K562 (cell line): ENCODE measurements at regions not wholly inside any gene's neighbourhood (a gene's known extent, or its start where the extent isn't known, plus 50 kb on each side); places are given as distances from the start of the nearest gene placed in this dataset.

ENCODE experiments used
- ATAC-seq: fragments of 200-7000 bp; cut with Tn5 transposase; 3 replicates; pipeline ENCODE4 v1.9.1; 2020; ENCODE audit warnings: moderate library complexity
- BruUV-seq: library from RNA; stranded (reverse); fragments of 400-500 nt; replicated peaks from 2 replicates; lab custom pipeline; 2021; lab: Mats Ljungman, UMichigan
- CTCF ChIA-PET: fragments of 300-600 bp; formaldehyde crosslinking; extraction: SDS; loops from one replicate; lab custom pipeline; 2021; ENCODE audit warnings: low intra/inter-chr PET ratio; lab: Yijun Ruan, JAX
- POLR2A ChIA-PET: fragments of 300-600, 350-650 bp; sonication (Branson Sonifier 250); formaldehyde crosslinking; extraction: SDS; loops from one replicate; lab custom pipeline; 2021; ENCODE audit warnings: antibody characterized with exemption, inconsistent platforms; lab: Yijun Ruan, JAX
- DNase-seq, 4 experiments: peaks; one replicate each; pipeline versions ENCODE4 v3.0.0 to v3.0.0-alpha.2; 2011 to 2018; ENCODE audit warnings: low spot score in 3 of 4, mixed read lengths in 3 of 4; ENCODE audit errors: extremely low read depth in 1 of 4
- FAIRE-seq: peaks from 2 replicates; lab custom pipeline; 2011; peaks lifted over from hg19 to GRCh38; lab: Jason Lieb, UNC
- H2AFZ ChIP-seq: 2 replicates; pipeline ENCODE4 v1.6.0; 2011; ENCODE audit warnings: low read depth, low read length, control low read depth, inconsistent platforms
- H3K27ac ChIP-seq: fragments of 200-600 bp; 3 replicates; pipeline ENCODE4 v1.8.0; 2011; ENCODE audit warnings: low read depth, mild to moderate bottlenecking, control low read depth, inconsistent platforms, low read length, moderate library complexity, mixed read lengths; ENCODE audit errors: extremely low read depth
- H3K27me3 ChIP-seq, 2 experiments: fragments of 300-600 bp in 1 of 2; 2 replicates in 1 of 2; 3 replicates in 1 of 2; pipeline versions ENCODE4 v1.6.0 to v1.8.0; 2011; ENCODE audit warnings: inconsistent platforms in 2 of 2, low read length in 2 of 2, mild to moderate bottlenecking in 1 of 2, mixed read lengths in 1 of 2, moderate library complexity in 1 of 2; ENCODE audit not compliant: control insufficient read depth in 2 of 2, insufficient read depth in 2 of 2
- H3K36me3 ChIP-seq: fragments of 300-600 bp; 3 replicates; pipeline ENCODE4 v1.8.0; 2011; ENCODE audit warnings: mild to moderate bottlenecking, low read length, inconsistent platforms; ENCODE audit not compliant: control insufficient read depth, insufficient read depth
- H3K4me1 ChIP-seq, 2 experiments: fragments of 200-600 bp in 1 of 2; replicated peaks in 1 of 2; 2 replicates in 1 of 2; 3 replicates in 1 of 2; pipeline versions ENCODE4 v1.5.1 to v1.8.0; 2011; ENCODE audit warnings: inconsistent platforms in 2 of 2, low read length in 2 of 2, mild to moderate bottlenecking in 1 of 2, mixed read lengths in 1 of 2, moderate library complexity in 1 of 2; ENCODE audit not compliant: control insufficient read depth in 2 of 2, insufficient read depth in 2 of 2
- H3K4me2 ChIP-seq: 2 replicates; pipeline ENCODE4 v1.6.1; 2011; ENCODE audit warnings: low read length, control low read depth, inconsistent platforms, mixed read lengths; ENCODE audit not compliant: insufficient read depth
- H3K4me3 ChIP-seq: fragments of 200-600 bp; sonication (generic), shearing (Covaris generic); 2 replicates; pipeline ENCODE4 v1.5.1; 2016; ENCODE audit warnings: control low read depth, inconsistent platforms
- H3K79me2 ChIP-seq: fragments of 200-600 bp; 3 replicates; pipeline ENCODE4 v1.8.0; 2011; ENCODE audit warnings: low read length, inconsistent platforms; ENCODE audit not compliant: control insufficient read depth, insufficient read depth
- H3K9ac ChIP-seq, 2 experiments: 2 replicates each; pipeline versions ENCODE4 v1.6.0 to v1.6.1; 2011; ENCODE audit warnings: low read depth in 2 of 2, low read length in 2 of 2, control low read depth in 1 of 2, inconsistent platforms in 1 of 2, mild to moderate bottlenecking in 1 of 2, mixed read lengths in 1 of 2; ENCODE audit not compliant: insufficient read depth in 1 of 2
- H3K9me1 ChIP-seq: one replicate; pipeline ENCODE4 v1.6.0; 2011; ENCODE audit warnings: inconsistent platforms, mild to moderate bottlenecking, low read length, moderate library complexity; ENCODE audit not compliant: control insufficient read depth, insufficient read depth
- H3K9me3 ChIP-seq: replicated peaks from 2 replicates; pipeline ENCODE4 v1.5.1; 2011; ENCODE audit warnings: low read depth, low read length, inconsistent platforms; ENCODE audit not compliant: control insufficient read depth, insufficient read depth
- H4K20me1 ChIP-seq: replicated peaks from 2 replicates; pipeline ENCODE4 v1.6.1; 2011; ENCODE audit warnings: low read length, inconsistent platforms, mixed read lengths; ENCODE audit not compliant: control insufficient read depth, insufficient read depth
- BRF2 ChIP-seq: IDR thresholded peaks from 3 replicates; pipeline ENCODE4 v1.6.1; 2011; ENCODE audit warnings: borderline replicate concordance, mild to moderate bottlenecking; ENCODE audit not compliant: insufficient read length, insufficient read depth
- EHMT2 ChIP-seq: fragments of 450-650 bp; IDR thresholded peaks from 2 replicates; pipeline ENCODE4 v1.6.1; 2018; ENCODE audit warnings: antibody characterized with exemption
- ETV1 ChIP-seq: fragments of 450-650 bp; conservative IDR thresholded peaks from 2 replicates; pipeline ENCODE4 v1.6.1; 2016; ENCODE audit warnings: missing genetic modification characterization, control low read depth, low read depth, missing compliant biosample characterization
- FOS ChIP-seq: IDR thresholded peaks from 3 replicates; pipeline ENCODE4 v1.6.1; 2011; ENCODE audit not compliant: insufficient read length; ENCODE audit errors: extremely low read depth
- KLF1 ChIP-seq: fragments of 450-650 bp; IDR thresholded peaks from 2 replicates; pipeline ENCODE4 v1.6.1; 2016; ENCODE audit warnings: missing genetic modification characterization, missing compliant biosample characterization
- MAFG ChIP-seq: fragments of 450-650 bp; conservative IDR thresholded peaks from 2 replicates; pipeline ENCODE4 v1.6.1; 2016; ENCODE audit warnings: missing genetic modification characterization, missing compliant biosample characterization
- NFIX ChIP-seq: fragments of 250-450 bp; sonication (Bioruptor Pico); IDR thresholded peaks from 2 replicates; pipeline ENCODE4 v1.4.0; 2020; ENCODE audit warnings: low read depth, mild to moderate bottlenecking, moderate library complexity
- NR1H2 ChIP-seq: sonication (generic); formaldehyde crosslinking; IDR thresholded peaks from 2 replicates; pipeline ENCODE4 v1.4.0; 2020; ENCODE audit warnings: mild to moderate bottlenecking, missing genetic modification reagents
- PKNOX1 ChIP-seq: fragments of 450-650 bp; IDR thresholded peaks from 2 replicates; pipeline ENCODE4 v1.6.1; 2016
- POLR3G ChIP-seq: IDR thresholded peaks from 2 replicates; pipeline ENCODE4 v1.6.1; 2011; ENCODE audit not compliant: insufficient read length, insufficient replicate concordance; ENCODE audit errors: extremely low read depth
- SMAD3 ChIP-seq: fragments of 450-650 bp; formaldehyde crosslinking; conservative IDR thresholded peaks from 2 replicates; pipeline ENCODE4 v1.4.0; 2020; ENCODE audit warnings: mild to moderate bottlenecking
- TAL1 ChIP-seq: fragments of 450-650 bp; IDR thresholded peaks from 2 replicates; pipeline ENCODE4 v1.6.1; 2016; ENCODE audit warnings: mild to moderate bottlenecking
- TCF15 ChIP-seq: fragments of 250-450 bp; sonication (Bioruptor Pico); IDR thresholded peaks from 2 replicates; pipeline ENCODE4 v1.8.0; 2022; ENCODE audit warnings: moderate library complexity, mild to moderate bottlenecking, inconsistent platforms
- ZNF143 ChIP-seq: sonication (generic); formaldehyde crosslinking; IDR thresholded peaks from 2 replicates; pipeline ENCODE4 v1.9.0; 2022; ENCODE audit warnings: mild to moderate bottlenecking, missing genetic modification reagents
- WGBS: fragments of 100-300 bp; shearing (Covaris generic); methylation state at CpG from one replicate; pipeline ENCODE4 v1.1.6; 2016; ENCODE audit warnings: low coverage, mixed read lengths; ENCODE audit not compliant: insufficient coverage; ENCODE audit errors: missing lambda C conversion rate; 5-methylcytosine and 5-hydroxymethylcytosine counted together
- in situ Hi-C: fragments of 300-500 bp; cut with MboI; formaldehyde crosslinking; loops from 4 replicates; pipeline ENCODE4 v1.15.0; 2018; ENCODE audit warnings: inconsistent platforms, mixed read lengths
- intact Hi-C: fragments of 100-400 bp; cut with micrococcal nuclease; formaldehyde crosslinking; loops from 2 replicates; pipeline ENCODE4 v1.14.2; 2022
- TF ChIP-seq, protein P1 (sequence below), 2 experiments: fragments of 450-650 bp; IDR thresholded peaks; 2 replicates each; pipeline ENCODE4 v1.6.1; 2016
- TF ChIP-seq, protein P2 (sequence below), 2 experiments: fragments of 450-650 bp; conservative IDR thresholded peaks; 2 replicates each; pipeline ENCODE4 v1.6.1; 2017; ENCODE audit warnings: mild to moderate bottlenecking in 2 of 2, moderate library complexity in 2 of 2
- TF ChIP-seq, protein P3 (sequence below): fragments of 450-650 bp; formaldehyde crosslinking; IDR thresholded peaks from 2 replicates; pipeline ENCODE4 v1.4.0; 2020; ENCODE audit warnings: mild to moderate bottlenecking

- no peak overlapping the region for H3K4me3 ChIP-seq
- H2AFZ ChIP-seq: no peak overlapping the region
- H3K9me3 ChIP-seq: no peaks in the 10 kb centered on the region
- no peak overlapping the region for H3K4me2 ChIP-seq
- H3K36me3 ChIP-seq: no peaks in the 10 kb centered on the region
- no peak overlapping the region for H3K27ac ChIP-seq
- CTCF ChIA-PET: no interaction called here
- H3K27me3 ChIP-seq: no peaks in the 10 kb centered on the region
- H3K9me1 ChIP-seq: no peaks in the 10 kb centered on the region
- H3K79me2 ChIP-seq: no peaks in the 10 kb centered on the region
- 1% methylated on average over 6 of the region's 6 CpGs for WGBS
- no peak overlapping the region for H3K9ac ChIP-seq
- no TSS peak for BruUV-seq
- in situ Hi-C loops: no loop called here
- FAIRE-seq (no peak), ATAC-seq (no peak), DNase-seq (no peak)
- intact Hi-C loops: no loop called here
- POLR2A ChIA-PET: no interaction called here
- no peaks in the 10 kb centered on the region for H4K20me1 ChIP-seq
- H3K4me1 ChIP-seq: no peaks in the 10 kb centered on the region
- TF ChIP-seq, protein P1, sequence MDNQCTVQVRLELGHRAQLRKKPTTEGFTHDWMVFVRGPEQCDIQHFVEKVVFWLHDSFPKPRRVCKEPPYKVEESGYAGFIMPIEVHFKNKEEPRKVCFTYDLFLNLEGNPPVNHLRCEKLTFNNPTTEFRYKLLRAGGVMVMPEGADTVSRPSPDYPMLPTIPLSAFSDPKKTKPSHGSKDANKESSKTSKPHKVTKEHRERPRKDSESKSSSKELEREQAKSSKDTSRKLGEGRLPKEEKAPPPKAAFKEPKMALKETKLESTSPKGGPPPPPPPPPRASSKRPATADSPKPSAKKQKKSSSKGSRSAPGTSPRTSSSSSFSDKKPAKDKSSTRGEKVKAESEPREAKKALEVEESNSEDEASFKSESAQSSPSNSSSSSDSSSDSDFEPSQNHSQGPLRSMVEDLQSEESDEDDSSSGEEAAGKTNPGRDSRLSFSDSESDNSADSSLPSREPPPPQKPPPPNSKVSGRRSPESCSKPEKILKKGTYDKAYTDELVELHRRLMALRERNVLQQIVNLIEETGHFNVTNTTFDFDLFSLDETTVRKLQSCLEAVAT (IDR thresholded peaks at IDR 0.05): no peak
- no peak for TF ChIP-seq NR1H2 (CRISPR knock-in tag)
- no peak for TF ChIP-seq EHMT2
- TF ChIP-seq BRF2: no peak
- TF ChIP-seq NFIX (CRISPR knock-in tag): no peak
- no peak for TF ChIP-seq POLR3G
- TF ChIP-seq, protein P2, sequence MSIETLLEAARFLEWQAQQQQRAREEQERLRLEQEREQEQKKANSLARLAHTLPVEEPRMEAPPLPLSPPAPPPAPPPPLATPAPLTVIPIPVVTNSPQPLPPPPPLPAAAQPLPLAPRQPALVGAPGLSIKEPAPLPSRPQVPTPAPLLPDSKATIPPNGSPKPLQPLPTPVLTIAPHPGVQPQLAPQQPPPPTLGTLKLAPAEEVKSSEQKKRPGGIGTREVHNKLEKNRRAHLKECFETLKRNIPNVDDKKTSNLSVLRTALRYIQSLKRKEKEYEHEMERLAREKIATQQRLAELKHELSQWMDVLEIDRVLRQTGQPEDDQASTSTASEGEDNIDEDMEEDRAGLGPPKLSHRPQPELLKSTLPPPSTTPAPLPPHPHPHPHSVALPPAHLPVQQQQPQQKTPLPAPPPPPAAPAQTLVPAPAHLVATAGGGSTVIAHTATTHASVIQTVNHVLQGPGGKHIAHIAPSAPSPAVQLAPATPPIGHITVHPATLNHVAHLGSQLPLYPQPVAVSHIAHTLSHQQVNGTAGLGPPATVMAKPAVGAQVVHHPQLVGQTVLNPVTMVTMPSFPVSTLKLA (conservative IDR thresholded peaks at IDR 0.05): no peak
- TF ChIP-seq PKNOX1: no peak
- no peak for TF ChIP-seq KLF1 (tag)
- TF ChIP-seq TAL1: no peak
- TF ChIP-seq, protein P3, sequence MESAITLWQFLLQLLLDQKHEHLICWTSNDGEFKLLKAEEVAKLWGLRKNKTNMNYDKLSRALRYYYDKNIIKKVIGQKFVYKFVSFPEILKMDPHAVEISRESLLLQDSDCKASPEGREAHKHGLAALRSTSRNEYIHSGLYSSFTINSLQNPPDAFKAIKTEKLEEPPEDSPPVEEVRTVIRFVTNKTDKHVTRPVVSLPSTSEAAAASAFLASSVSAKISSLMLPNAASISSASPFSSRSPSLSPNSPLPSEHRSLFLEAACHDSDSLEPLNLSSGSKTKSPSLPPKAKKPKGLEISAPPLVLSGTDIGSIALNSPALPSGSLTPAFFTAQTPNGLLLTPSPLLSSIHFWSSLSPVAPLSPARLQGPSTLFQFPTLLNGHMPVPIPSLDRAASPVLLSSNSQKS (CRISPR knock-in tag): no peak
- no peak for TF ChIP-seq SMAD3 (CRISPR knock-in tag)
- no peak for TF ChIP-seq MAFG (tag)
- no peak for TF ChIP-seq ETV1 (tag)
- no peak for TF ChIP-seq ZNF143 (CRISPR knock-in tag)
- TF ChIP-seq FOS: no peak
- no peak for TF ChIP-seq TCF15 (CRISPR knock-in tag)
These were observed 378.3 kb upstream of the WWC1 start for GRCh38 chr5:167912941-167913665.
